ENCODE measurements at regions not wholly inside any gene's neighbourhood (a gene's known extent, or its start where the extent isn't known, plus 50 kb on each side); places are given as distances from the start of the nearest gene placed in this dataset.
A peak's percentile ranks its signal among the peaks of the same experiment; 100 is the strongest.

GRCh38 chr4:135191596-135191995 is 990.0 kb upstream of the PABPC4L start:
- H3K27ac Mint-ChIP-seq: no peak overlapping the region
- H3K36me3 Mint-ChIP-seq: no peaks in the 10 kb centered on the region
- ChIA-PET CTCF (ENCODE audit: partially characterized antibody) (interaction anchor here (1.5 kb wide), 1 partner anchor 8 kb away, joined by 3 read pairs; no protein-coding TSS in a partner anchor), POLR2A (ENCODE audit: partially characterized antibody) (no interaction called here)
- Histone ChIP-seq H3K4me3 (ENCODE audit: low read length in 2 of 2) (no peak overlapping the region), H3K36me3 (ENCODE audit: insufficient read depth, low read length) (no peaks in the 10 kb centered on the region), H3K27ac (ENCODE audit: low read depth, low read length) (no peak overlapping the region), H3K27me3 (ENCODE audit: insufficient read depth, low read length) (no peaks in the 10 kb centered on the region), H3K9me3 (ENCODE audit: control insufficient read depth in 1 of 2, low read length in 2 of 2) (no peaks in the 10 kb centered on the region), H3K4me1 (ENCODE audit: insufficient read depth, low read length) (no peaks in the 10 kb centered on the region)
- intact Hi-C loops (cut with micrococcal nuclease): no loop called here
- no peak overlapping the region for H3K4me3 Mint-ChIP-seq
- no peak for DNase-seq
- no peaks in the 10 kb centered on the region for H3K4me1 Mint-ChIP-seq
- no peaks in the 10 kb centered on the region for H3K27me3 Mint-ChIP-seq
- peaks cover 0 to 22% (median 7%) of the 10 kb centered on the region in 8 donors for H3K9me3 Mint-ChIP-seq

DNA sequence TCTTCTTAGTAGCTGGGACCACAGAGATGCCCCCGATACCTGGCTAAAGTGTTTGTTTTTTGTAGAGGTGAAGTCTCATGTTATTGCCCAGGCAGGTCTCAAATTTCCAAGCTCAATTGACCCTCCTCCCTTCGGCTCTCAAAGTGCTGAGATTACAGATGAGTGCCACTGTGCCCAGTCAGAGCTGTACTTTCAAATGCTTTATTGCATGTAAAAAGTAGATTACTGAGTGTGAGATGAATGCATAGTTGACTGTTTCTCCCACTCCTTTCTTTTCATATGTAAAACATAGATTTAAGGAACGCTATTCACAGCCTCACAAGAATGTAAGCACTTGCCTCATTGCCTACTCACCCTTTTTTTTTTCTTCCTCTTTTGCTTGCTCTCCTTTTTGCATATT is 984.4 kb upstream of the PABPC4L start:
- Mint-ChIP-seq H3K9me3 (peaks cover 0 to 13% (median 9%) of the 10 kb centered on the region in 8 donors), H3K36me3 (no peaks in the 10 kb centered on the region), H3K27ac (no peak overlapping the region), H3K4me3 (no peak overlapping the region), H3K27me3 (no peaks in the 10 kb centered on the region), H3K4me1 (no peaks in the 10 kb centered on the region)
- Histone ChIP-seq H3K4me3 (ENCODE audit: low read length in 2 of 2) (no peak overlapping the region), H3K9me3 (ENCODE audit: control insufficient read depth in 1 of 2, low read length in 2 of 2) (no peaks in the 10 kb centered on the region), H3K27ac (ENCODE audit: low read depth, low read length) (no peak overlapping the region), H3K4me1 (ENCODE audit: insufficient read depth, low read length) (no peaks in the 10 kb centered on the region), H3K27me3 (ENCODE audit: insufficient read depth, low read length) (no peaks in the 10 kb centered on the region), H3K36me3 (ENCODE audit: insufficient read depth, low read length) (no peaks in the 10 kb centered on the region)
- ChIA-PET POLR2A (ENCODE audit: partially characterized antibody) (no interaction called here), CTCF (ENCODE audit: partially characterized antibody) (no interaction called here)
- intact Hi-C loops (cut with micrococcal nuclease): no loop called here
- no peak for DNase-seq

DNA sequence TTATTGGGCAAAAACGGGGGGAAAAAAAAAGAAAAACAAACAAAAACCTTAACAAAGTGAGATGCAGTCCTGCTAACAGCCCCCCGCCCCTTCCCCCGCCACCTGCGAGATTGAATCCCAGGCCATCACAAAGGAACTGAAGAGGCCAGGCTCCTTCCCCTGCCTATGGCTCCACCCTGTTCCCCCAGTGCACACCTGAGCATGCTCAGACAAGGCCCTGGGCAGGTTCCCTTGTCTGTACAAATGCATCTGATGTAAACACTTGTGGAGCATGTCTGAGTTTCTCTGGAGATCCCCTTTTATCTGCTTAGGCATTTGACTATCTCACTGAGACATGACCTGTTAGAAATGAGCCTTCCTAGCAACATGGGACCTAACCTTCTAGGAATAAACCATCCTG is 983.7 kb upstream of the PABPC4L start:
- POLR2A ChIA-PET (ENCODE audit: partially characterized antibody): no interaction called here
- no peaks in the 10 kb centered on the region for H3K9me3 ChIP-seq (ENCODE audit: control insufficient read depth in 1 of 2, low read length in 2 of 2)
- Mint-ChIP-seq H3K4me1 (no peaks in the 10 kb centered on the region), H3K4me3 (no peak overlapping the region), H3K27ac (peak overlapping the region in 1 of 7 donors; percentile 29), H3K27me3 (no peaks in the 10 kb centered on the region), H3K36me3 (no peaks in the 10 kb centered on the region), H3K9me3 (peaks cover 2 to 19% (median 14%) of the 10 kb centered on the region in 8 donors)
- intact Hi-C loops (cut with micrococcal nuclease): no loop called here
- no peaks in the 10 kb centered on the region for H3K27me3 ChIP-seq (ENCODE audit: insufficient read depth, low read length)
- CTCF ChIA-PET (ENCODE audit: partially characterized antibody): no interaction called here
- DNase-seq: no peak
- no peaks in the 10 kb centered on the region for H3K4me1 ChIP-seq (ENCODE audit: insufficient read depth, low read length)
- H3K4me3 ChIP-seq (ENCODE audit: low read length in 2 of 2): no peak overlapping the region
- no peak overlapping the region for H3K27ac ChIP-seq (ENCODE audit: low read depth, low read length)
- H3K36me3 ChIP-seq (ENCODE audit: insufficient read depth, low read length): no peaks in the 10 kb centered on the region

DNA sequence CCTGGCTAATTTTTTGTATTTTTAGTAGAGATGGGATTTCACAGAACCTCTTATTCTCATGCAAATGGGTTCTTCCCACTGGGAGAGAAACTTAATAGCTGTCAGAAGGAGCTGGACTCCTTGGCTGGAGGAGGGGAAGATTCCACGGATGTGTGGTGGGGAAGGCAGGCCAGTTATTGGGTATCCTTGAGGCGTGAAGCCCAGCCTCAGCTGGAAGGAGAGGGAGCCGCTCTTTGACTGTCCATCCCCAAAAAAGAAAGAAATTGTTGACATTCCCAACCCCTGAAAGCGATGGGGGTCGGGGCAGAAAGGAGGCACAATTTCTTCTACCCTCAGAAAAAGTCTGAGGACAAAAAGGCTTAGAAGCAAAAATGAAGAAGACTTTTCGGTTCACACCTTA is 983.1 kb upstream of the PABPC4L start:
- H3K36me3 Mint-ChIP-seq: no peaks in the 10 kb centered on the region
- H3K4me1 ChIP-seq (ENCODE audit: insufficient read depth, low read length): no peaks in the 10 kb centered on the region
- no peak overlapping the region for H3K27ac Mint-ChIP-seq
- peaks cover 2 to 18% (median 15%) of the 10 kb centered on the region in 8 donors for H3K9me3 Mint-ChIP-seq
- H3K27ac ChIP-seq (ENCODE audit: low read depth, low read length): no peak overlapping the region
- no peaks in the 10 kb centered on the region for H3K27me3 Mint-ChIP-seq
- H3K27me3 ChIP-seq (ENCODE audit: insufficient read depth, low read length): no peaks in the 10 kb centered on the region
- no peaks in the 10 kb centered on the region for H3K4me1 Mint-ChIP-seq
- H3K4me3 Mint-ChIP-seq: no peak overlapping the region
- DNase-seq: no peak
- ChIA-PET POLR2A (ENCODE audit: partially characterized antibody) (no interaction called here), CTCF (ENCODE audit: partially characterized antibody) (no interaction called here)
- intact Hi-C loops (cut with micrococcal nuclease): no loop called here
- no peaks in the 10 kb centered on the region for H3K9me3 ChIP-seq (ENCODE audit: control insufficient read depth in 1 of 2, low read length in 2 of 2)
- no peak overlapping the region for H3K4me3 ChIP-seq (ENCODE audit: low read length in 2 of 2)
- no peaks in the 10 kb centered on the region for H3K36me3 ChIP-seq (ENCODE audit: insufficient read depth, low read length)

GRCh38 chr4:135177321-135177720 is 975.7 kb upstream of the PABPC4L start:
- Mint-ChIP-seq H3K9me3 (peaks cover 0 to 19% (median 4%) of the 10 kb centered on the region in 8 donors), H3K36me3 (no peaks in the 10 kb centered on the region), H3K4me1 (no peaks in the 10 kb centered on the region), H3K4me3 (no peak overlapping the region), H3K27me3 (no peaks in the 10 kb centered on the region), H3K27ac (no peak overlapping the region)
- Histone ChIP-seq H3K36me3 (ENCODE audit: insufficient read depth, low read length) (no peaks in the 10 kb centered on the region), H3K27ac (ENCODE audit: low read depth, low read length) (no peak overlapping the region), H3K27me3 (ENCODE audit: insufficient read depth, low read length) (no peaks in the 10 kb centered on the region), H3K4me3 (ENCODE audit: low read length in 2 of 2) (no peak overlapping the region), H3K9me3 (ENCODE audit: control insufficient read depth in 1 of 2, low read length in 2 of 2) (no peaks in the 10 kb centered on the region), H3K4me1 (ENCODE audit: insufficient read depth, low read length) (no peaks in the 10 kb centered on the region)
- DNase-seq: no peak
- intact Hi-C loops (cut with micrococcal nuclease): no loop called here
- POLR2A ChIA-PET (ENCODE audit: partially characterized antibody): no interaction called here
- CTCF ChIA-PET (ENCODE audit: partially characterized antibody): no interaction called here

GRCh38 chr4:135166661-135167060 is 965.1 kb upstream of the PABPC4L start:
- H3K4me1 ChIP-seq (ENCODE audit: insufficient read depth, low read length): no peaks in the 10 kb centered on the region
- H3K9me3 ChIP-seq (ENCODE audit: control insufficient read depth in 1 of 2, low read length in 2 of 2): no peaks in the 10 kb centered on the region
- Mint-ChIP-seq H3K27me3 (no peaks in the 10 kb centered on the region), H3K4me1 (no peaks in the 10 kb centered on the region), H3K27ac (no peak overlapping the region), H3K9me3 (peaks cover 0 to 9% (median 3%) of the 10 kb centered on the region in 8 donors), H3K4me3 (no peak overlapping the region), H3K36me3 (no peaks in the 10 kb centered on the region)
- intact Hi-C loops (cut with micrococcal nuclease): no loop called here
- no peaks in the 10 kb centered on the region for H3K27me3 ChIP-seq (ENCODE audit: insufficient read depth, low read length)
- H3K4me3 ChIP-seq (ENCODE audit: low read length in 2 of 2): no peak overlapping the region
- H3K27ac ChIP-seq (ENCODE audit: low read depth, low read length): no peak overlapping the region
- CTCF ChIA-PET (ENCODE audit: partially characterized antibody): no interaction called here
- POLR2A ChIA-PET (ENCODE audit: partially characterized antibody): no interaction called here
- no peak for DNase-seq
- no peaks in the 10 kb centered on the region for H3K36me3 ChIP-seq (ENCODE audit: insufficient read depth, low read length)

GRCh38 chr4:135164601-135165000 is 963.0 kb upstream of the PABPC4L start:
- ChIA-PET CTCF (ENCODE audit: partially characterized antibody) (no interaction called here), POLR2A (ENCODE audit: partially characterized antibody) (no interaction called here)
- H3K27ac Mint-ChIP-seq: no peak overlapping the region
- intact Hi-C loops (cut with micrococcal nuclease): no loop called here
- H3K4me3 ChIP-seq (ENCODE audit: low read length in 2 of 2): no peak overlapping the region
- no peaks in the 10 kb centered on the region for H3K27me3 Mint-ChIP-seq
- H3K4me1 Mint-ChIP-seq: no peaks in the 10 kb centered on the region
- no peak overlapping the region for H3K4me3 Mint-ChIP-seq
- no peaks in the 10 kb centered on the region for H3K36me3 Mint-ChIP-seq
- H3K27me3 ChIP-seq (ENCODE audit: insufficient read depth, low read length): no peaks in the 10 kb centered on the region
- H3K9me3 ChIP-seq (ENCODE audit: control insufficient read depth in 1 of 2, low read length in 2 of 2): no peaks in the 10 kb centered on the region
- no peak for DNase-seq
- peaks cover 0 to 8% (median 2%) of the 10 kb centered on the region in 8 donors for H3K9me3 Mint-ChIP-seq
- no peak overlapping the region for H3K27ac ChIP-seq (ENCODE audit: low read depth, low read length)
- H3K4me1 ChIP-seq (ENCODE audit: insufficient read depth, low read length): no peaks in the 10 kb centered on the region
- no peaks in the 10 kb centered on the region for H3K36me3 ChIP-seq (ENCODE audit: insufficient read depth, low read length)

GRCh38 chr4:135144498-135144897 is 942.9 kb upstream of the PABPC4L start:
- CTCF ChIA-PET (ENCODE audit: partially characterized antibody): no interaction called here

More at GRCh38 chr4:135144498-135144897, 942.9 kb upstream of the PABPC4L start:
- no peak overlapping the region for H3K27ac ChIP-seq (ENCODE audit: low read depth, low read length)
- H3K27me3 ChIP-seq (ENCODE audit: insufficient read depth, low read length): no peaks in the 10 kb centered on the region
- Mint-ChIP-seq H3K4me1 (no peaks in the 10 kb centered on the region), H3K4me3 (no peak overlapping the region), H3K27ac (no peak overlapping the region), H3K9me3 (peaks cover 0 to 7% (median under 1%) of the 10 kb centered on the region in 8 donors), H3K36me3 (no peaks in the 10 kb centered on the region), H3K27me3 (no peaks in the 10 kb centered on the region)
- POLR2A ChIA-PET (ENCODE audit: partially characterized antibody): no interaction called here
- no peak for DNase-seq
- H3K4me1 ChIP-seq (ENCODE audit: insufficient read depth, low read length): no peaks in the 10 kb centered on the region
- no peaks in the 10 kb centered on the region for H3K9me3 ChIP-seq (ENCODE audit: control insufficient read depth in 1 of 2, low read length in 2 of 2)
- no peak overlapping the region for H3K4me3 ChIP-seq (ENCODE audit: low read length in 2 of 2)
- intact Hi-C loops (cut with micrococcal nuclease): no loop called here
- H3K36me3 ChIP-seq (ENCODE audit: insufficient read depth, low read length): no peaks in the 10 kb centered on the region
